ENCODE measurements at regions not wholly inside any gene's neighbourhood (a gene's known extent, or its start where the extent isn't known, plus 50 kb on each side); places are given as distances from the start of the nearest gene placed in this dataset.

- TF ChIP-seq EZH2 (IDR thresholded peaks at IDR 0.05; ENCODE audit: low read depth, unreplicated experiment) = no peak
Measured at GRCh38 chr21:25375675-25376074, 231.6 kb downstream of the MRPL39 start (continued).

GRCh38 chr21:25373126-25374082 lies 233.9 kb downstream of the MRPL39 start:
- H4K20me1 ChIP-seq (replicated peaks; ENCODE audit: insufficient read depth) = no peaks in the 10 kb centered on the region
- H3K4me2 ChIP-seq = peak overlapping the region; percentile 63
- peaks cover 34% of the 10 kb centered on the region for H3K4me1 Mint-ChIP-seq
- H3K4me3 Mint-ChIP-seq = no peak overlapping the region; the same call in 2 of the 3 replicates
- DNase-seq (ENCODE audit: low spot score) (peak; percentile 76), ATAC-seq (peak; percentile 77)
- peak overlapping the region; percentile 73; the same call in 1 of the 2 replicates for H2AFZ ChIP-seq
- H3K9me2 ChIP-seq (ENCODE audit: insufficient read depth) = no peaks in the 10 kb centered on the region
- 0 out of 2 replicates have a peak, but pooled peaks cover 4% of the 10 kb centered on the region for H3F3A ChIP-seq (replicated peaks; ENCODE audit: low read depth)
- no peaks in the 10 kb centered on the region for H3K27me3 ChIP-seq (ENCODE audit: insufficient read depth)
- H3K4me3 ChIP-seq = peak overlapping the region; percentile 37
- no peaks in the 10 kb centered on the region for H3K36me3 Mint-ChIP-seq (ENCODE audit: low read depth)
- H3K27ac ChIP-seq (ENCODE audit: low read depth) = peak overlapping the region; percentile 89
- H3K27me3 Mint-ChIP-seq (ENCODE audit: insufficient read depth, low read depth, poor library complexity) = no peaks in the 10 kb centered on the region
- H3K4me1 ChIP-seq (ENCODE audit: insufficient read depth) = peaks cover 21% of the 10 kb centered on the region
- no peaks in the 10 kb centered on the region for H3K79me2 ChIP-seq (replicated peaks; ENCODE audit: insufficient read depth)
- H3K9me3 Mint-ChIP-seq = peaks cover 5% of the 10 kb centered on the region; the same call in 2 of the 3 replicates
- peak overlapping the region; percentile 88 for H3K27ac Mint-ChIP-seq
- TF ChIP-seq ZNF462 (CRISPR knock-in tag; IDR thresholded peaks at IDR 0.05) (0 out of 2 replicates have a peak, but pooled peaks have one; percentile 53), EZH2 (IDR thresholded peaks at IDR 0.05; ENCODE audit: low read depth, unreplicated experiment) (no peak)
- H3K36me3 ChIP-seq (ENCODE audit: insufficient read depth) = no peaks in the 10 kb centered on the region

Measured in GM23338 (cell line).